ENCODE measurements at regions not wholly inside any gene's neighbourhood (a gene's known extent, or its start where the extent isn't known, plus 50 kb on each side); places are given as distances from the start of the nearest gene placed in this dataset.
"Not testable (repeated sequence)": the region's sequence is repeated elsewhere in the genome, so short reads cannot be mapped to it uniquely, and the experiment has no call there.

- DNase-seq (ENCODE audit: low read depth in 4 of 4, low spot score in 1 of 4): no peak
Measured at GRCh38 chr12:88726806-88727720, 146.8 kb upstream of the KITLG start.

- DNase-seq (ENCODE audit: low read depth in 4 of 4, low spot score in 1 of 4): no peak
Measured at GRCh38 chr12:88725592-88726143, 145.4 kb upstream of the KITLG start.

GRCh38 chr12:88723219-88723618 is 142.9 kb upstream of the KITLG start:
- no peak for DNase-seq (ENCODE audit: low read depth in 4 of 4, low spot score in 1 of 4)

- no peak for DNase-seq (ENCODE audit: low read depth in 4 of 4, low spot score in 1 of 4)
Measured at GRCh38 chr12:88720785-88721650, 140.7 kb upstream of the KITLG start.

GRCh38 chr12:88720231-88720630 is 140.0 kb upstream of the KITLG start:
- DNase-seq (ENCODE audit: low read depth in 4 of 4, low spot score in 1 of 4): no peak

GRCh38 chr12:88717188-88717587 is 136.9 kb upstream of the KITLG start:
- DNase-seq (ENCODE audit: low read depth in 4 of 4, low spot score in 1 of 4): no peak

- DNase-seq (ENCODE audit: low read depth in 4 of 4, low spot score in 1 of 4): no peak
Measured at GRCh38 chr12:88716240-88716639, 136.0 kb upstream of the KITLG start.

GRCh38 chr12:88715673-88716072 is 135.4 kb upstream of the KITLG start:
- no peak for DNase-seq (ENCODE audit: low read depth in 4 of 4, low spot score in 1 of 4)

- DNase-seq (ENCODE audit: low read depth in 4 of 4, low spot score in 1 of 4): not testable (repeated sequence)
Measured at GRCh38 chr12:88714263-88714882, 134.1 kb upstream of the KITLG start.

- DNase-seq (ENCODE audit: low read depth in 4 of 4, low spot score in 1 of 4): no peak
Measured at GRCh38 chr12:88707800-88708199, 127.5 kb upstream of the KITLG start.

- DNase-seq (ENCODE audit: low read depth in 4 of 4, low spot score in 1 of 4): no peak
Measured at GRCh38 chr12:88706286-88706685, 126.0 kb upstream of the KITLG start.

- DNase-seq (ENCODE audit: low read depth in 4 of 4, low spot score in 1 of 4): no peak
Measured at GRCh38 chr12:88703790-88704189, 123.5 kb upstream of the KITLG start.

GRCh38 chr12:88698471-88698870 is 118.2 kb upstream of the KITLG start:
- DNase-seq (ENCODE audit: low read depth in 4 of 4, low spot score in 1 of 4): no peak

GRCh38 chr12:88693837-88694445 is 113.7 kb upstream of the KITLG start:
- DNase-seq (ENCODE audit: low read depth in 4 of 4, low spot score in 1 of 4): no peak

GRCh38 chr12:88691811-88692210 is 111.5 kb upstream of the KITLG start:
- no peak for DNase-seq (ENCODE audit: low read depth in 4 of 4, low spot score in 1 of 4)

GRCh38 chr12:88684610-88685009 is 104.3 kb upstream of the KITLG start:
- no peak for DNase-seq (ENCODE audit: low read depth in 4 of 4, low spot score in 1 of 4)

- DNase-seq (ENCODE audit: low read depth in 4 of 4, low spot score in 1 of 4): no peak
Measured at GRCh38 chr12:88684170-88684569, 103.9 kb upstream of the KITLG start.

- DNase-seq (ENCODE audit: low read depth in 4 of 4, low spot score in 1 of 4): no peak
Measured at GRCh38 chr12:88683628-88684027, 103.4 kb upstream of the KITLG start.

- DNase-seq (ENCODE audit: low read depth in 4 of 4, low spot score in 1 of 4): no peak
Measured at GRCh38 chr12:88681271-88681670, 101.0 kb upstream of the KITLG start.

- no peak for DNase-seq (ENCODE audit: low read depth in 4 of 4, low spot score in 1 of 4)
Measured at GRCh38 chr12:88677464-88677863, 97.2 kb upstream of the KITLG start.

GRCh38 chr12:88667615-88668014 is 87.3 kb upstream of the KITLG start:
- not testable (repeated sequence) for DNase-seq (ENCODE audit: low read depth in 4 of 4, low spot score in 1 of 4)

All from stimulated activated CD4-positive, alpha-beta T cell treated with anti-CD3 and anti-CD28 coated beads, Interleukin-1b, Interleukin-23, amount 100 ng/mL, for 24 hours (primary cell).